ENCODE measurements at regions not wholly inside any gene's neighbourhood (a gene's known extent, or its start where the extent isn't known, plus 50 kb on each side); places are given as distances from the start of the nearest gene placed in this dataset.

- no peak overlapping the region for H3K4me3 Mint-ChIP-seq
- intact Hi-C loops (cut with micrococcal nuclease), result no loop called here
- no peak overlapping the region for H3K27ac Mint-ChIP-seq
- ChIA-PET POLR2A (no interaction called here), CTCF (no interaction called here)
- H3K27me3 Mint-ChIP-seq, result no peaks in the 10 kb centered on the region
- H3K9me3 Mint-ChIP-seq, result peaks cover 4% of the 10 kb centered on the region
- no peaks in the 10 kb centered on the region for H3K36me3 Mint-ChIP-seq (ENCODE audit: low read depth)
- H3K4me1 Mint-ChIP-seq, result no peaks in the 10 kb centered on the region
- DNase-seq (no peak), ATAC-seq (ENCODE audit: low read depth) (no peak)
- TF ChIP-seq CTCF (IDR thresholded peaks at IDR 0.05), result no peak
These were observed 411.8 kb upstream of the CCDC179 start for GRCh38 chr11:23272095-23272494.

- H3K4me1 Mint-ChIP-seq, result no peaks in the 10 kb centered on the region
- POLR2A ChIA-PET, result no interaction called here
- peaks cover 5% of the 10 kb centered on the region for H3K9me3 Mint-ChIP-seq
- DNase-seq (no peak), ATAC-seq (ENCODE audit: low read depth) (no peak)
- intact Hi-C loops (cut with micrococcal nuclease), result no loop called here
- H3K27ac Mint-ChIP-seq, result no peak overlapping the region
- no peak for TF ChIP-seq CTCF (IDR thresholded peaks at IDR 0.05)
- H3K4me3 Mint-ChIP-seq, result no peak overlapping the region
- CTCF ChIA-PET, result no interaction called here
- no peaks in the 10 kb centered on the region for H3K27me3 Mint-ChIP-seq
- H3K36me3 Mint-ChIP-seq (ENCODE audit: low read depth), result no peaks in the 10 kb centered on the region
These were observed 417.8 kb upstream of the CCDC179 start for GRCh38 chr11:23278121-23278520.

- Mint-ChIP-seq H3K36me3 (ENCODE audit: low read depth) (no peaks in the 10 kb centered on the region), H3K27ac (no peak overlapping the region), H3K4me1 (no peaks in the 10 kb centered on the region), H3K9me3 (peaks cover 2% of the 10 kb centered on the region), H3K27me3 (no peaks in the 10 kb centered on the region), H3K4me3 (no peak overlapping the region)
- no peak for TF ChIP-seq CTCF (IDR thresholded peaks at IDR 0.05)
- ChIA-PET POLR2A (no interaction called here), CTCF (no interaction called here)
- ATAC-seq (ENCODE audit: low read depth) (no peak), DNase-seq (no peak)
- intact Hi-C loops (cut with micrococcal nuclease), result no loop called here
These were observed 419.8 kb upstream of the CCDC179 start for GRCh38 chr11:23280088-23280487.

- H3K27ac Mint-ChIP-seq, result no peak overlapping the region
- DNase-seq (no peak), ATAC-seq (ENCODE audit: low read depth) (no peak)
- TF ChIP-seq CTCF (IDR thresholded peaks at IDR 0.05), result no peak
- H3K27me3 Mint-ChIP-seq, result no peaks in the 10 kb centered on the region
- H3K9me3 Mint-ChIP-seq, result peaks cover 2% of the 10 kb centered on the region
- ChIA-PET CTCF (no interaction called here), POLR2A (no interaction called here)
- no peaks in the 10 kb centered on the region for H3K4me1 Mint-ChIP-seq
- H3K4me3 Mint-ChIP-seq, result no peak overlapping the region
- intact Hi-C loops (cut with micrococcal nuclease), result no loop called here
- no peaks in the 10 kb centered on the region for H3K36me3 Mint-ChIP-seq (ENCODE audit: low read depth)
These were observed 423.4 kb upstream of the CCDC179 start for GRCh38 chr11:23283666-23284065.

GRCh38 chr11:23284631-23285030 lies 424.4 kb upstream of the CCDC179 start:
- Mint-ChIP-seq H3K9me3 (no peaks in the 10 kb centered on the region), H3K4me1 (no peaks in the 10 kb centered on the region), H3K36me3 (ENCODE audit: low read depth) (no peaks in the 10 kb centered on the region), H3K27me3 (no peaks in the 10 kb centered on the region), H3K27ac (no peak overlapping the region), H3K4me3 (no peak overlapping the region)
- CTCF ChIA-PET, result no interaction called here
- TF ChIP-seq CTCF (IDR thresholded peaks at IDR 0.05), result no peak
- intact Hi-C loops (cut with micrococcal nuclease), result no loop called here
- no peak for DNase-seq
- no peak for ATAC-seq (ENCODE audit: low read depth)
- POLR2A ChIA-PET, result no interaction called here
